ENCODE measurements at regions not wholly inside any gene's neighbourhood (a gene's known extent, or its start where the extent isn't known, plus 50 kb on each side); places are given as distances from the start of the nearest gene placed in this dataset.
"Not testable (repeated sequence)": the region's sequence is repeated elsewhere in the genome, so short reads cannot be mapped to it uniquely, and the experiment has no call there.

GRCh38 chrX:51242212-51242611, 90.4 kb upstream of the NUDT10 start:
- no peak overlapping the region for H3K27ac ChIP-seq
- DNase-seq, result no peak
- no peaks in the 10 kb centered on the region for H3K36me3 ChIP-seq (replicated peaks)
- TF ChIP-seq CTCF (IDR thresholded peaks at IDR 0.05; ENCODE audit: low read depth, low read length, missing control alignments), result no peak
- no peak overlapping the region for H3K4me3 ChIP-seq (ENCODE audit: low read depth, low read length)
- in situ Hi-C loops (cut with HindIII; ENCODE audit: low pct_ligation_motif_present, low sequenced_read_pairs), result no loop called here
- H3K27me3 ChIP-seq (replicated peaks), result no peaks in the 10 kb centered on the region

- Histone ChIP-seq H3K27ac (no peak overlapping the region), H3K4me3 (ENCODE audit: low read depth, low read length) (no peak overlapping the region), H3K36me3 (replicated peaks) (no peaks in the 10 kb centered on the region), H3K27me3 (replicated peaks) (no peaks in the 10 kb centered on the region)
- TF ChIP-seq CTCF (IDR thresholded peaks at IDR 0.05; ENCODE audit: low read depth, low read length, missing control alignments), result no peak
- DNase-seq, result no peak
- in situ Hi-C loops (cut with HindIII; ENCODE audit: low pct_ligation_motif_present, low sequenced_read_pairs), result no loop called here
Measured at GRCh38 chrX:51257490-51257889, 75.1 kb upstream of the NUDT10 start.

- in situ Hi-C loops (cut with HindIII; ENCODE audit: low pct_ligation_motif_present, low sequenced_read_pairs); H3K27ac ChIP-seq; DNase-seq; H3K27me3 ChIP-seq (replicated peaks); H3K36me3 ChIP-seq (replicated peaks); H3K4me3 ChIP-seq (ENCODE audit: low read depth, low read length): not testable (repeated sequence)
Measured at GRCh38 chrX:51262271-51262670, 70.4 kb upstream of the NUDT10 start.

GRCh38 chrX:51272638-51273037, 60.0 kb upstream of the NUDT10 start:
- H3K27ac ChIP-seq, result no peak overlapping the region
- H3K27me3 ChIP-seq (replicated peaks), result no peaks in the 10 kb centered on the region
- H3K4me3 ChIP-seq (ENCODE audit: low read depth, low read length), result no peak overlapping the region
- H3K36me3 ChIP-seq (replicated peaks), result no peaks in the 10 kb centered on the region
- TF ChIP-seq CTCF (IDR thresholded peaks at IDR 0.05; ENCODE audit: low read depth, low read length, missing control alignments), result no peak
- DNase-seq, result no peak
- in situ Hi-C loops (cut with HindIII; ENCODE audit: low pct_ligation_motif_present, low sequenced_read_pairs), result no loop called here

- H3K36me3 ChIP-seq (replicated peaks), result no peaks in the 10 kb centered on the region
- H3K4me3 ChIP-seq (ENCODE audit: low read depth, low read length), result no peak overlapping the region
- no peaks in the 10 kb centered on the region for H3K27me3 ChIP-seq (replicated peaks)
- in situ Hi-C loops (cut with HindIII; ENCODE audit: low pct_ligation_motif_present, low sequenced_read_pairs), result no loop called here
- no peak overlapping the region for H3K27ac ChIP-seq
- no peak for DNase-seq
- TF ChIP-seq CTCF (IDR thresholded peaks at IDR 0.05; ENCODE audit: low read depth, low read length, missing control alignments), result no peak
Measured at GRCh38 chrX:51281758-51282318, 50.8 kb upstream of the NUDT10 start.

All from brain microvascular endothelial cell (primary cell).